Hepatocyte (in vitro differentiated cells): ENCODE measurements at regions not wholly inside any gene's neighbourhood (a gene's known extent, or its start where the extent isn't known, plus 50 kb on each side); places are given as distances from the start of the nearest gene placed in this dataset.

Experiments used
- DNase-seq: peaks from one replicate; pipeline ENCODE4 v3.0.0-alpha.2; 2016; ENCODE audit warnings: low spot score
- H2AFZ ChIP-seq: fragments of 200-600 bp; sonication (generic); 2 replicates; pipeline ENCODE4 v1.6.0; 2016; ENCODE audit warnings: antibody characterized with exemption, mild to moderate bottlenecking
- H3K27ac ChIP-seq: fragments of 200-600 bp; sonication (generic); 2 replicates; pipeline ENCODE4 v1.5.1; 2016; ENCODE audit warnings: mild to moderate bottlenecking
- H3K27me3 ChIP-seq: fragments of 200-600 bp; sonication (generic); 2 replicates; pipeline ENCODE4 v1.6.1; 2016
- H3K36me3 ChIP-seq: fragments of 200-600 bp; sonication (generic); replicated peaks from 2 replicates; pipeline ENCODE4 v1.5.1; 2016; ENCODE audit warnings: low read depth; ENCODE audit not compliant: insufficient read depth
- H3K4me1 ChIP-seq: fragments of 200-600 bp; sonication (generic); 2 replicates; pipeline ENCODE4 v1.5.1; 2016; ENCODE audit warnings: mild to moderate bottlenecking, moderate library complexity; ENCODE audit not compliant: insufficient read depth
- H3K4me2 ChIP-seq: fragments of 200-600 bp; sonication (generic); 2 replicates; pipeline ENCODE4 v1.6.0; 2016
- H3K4me3 ChIP-seq: fragments of 200-600 bp; sonication (generic); 2 replicates; pipeline ENCODE4 v1.5.1; 2016; ENCODE audit warnings: mild to moderate bottlenecking
- H3K79me2 ChIP-seq: fragments of 200-600 bp; sonication (generic); 2 replicates; pipeline ENCODE4 v1.6.0; 2017; ENCODE audit warnings: mild to moderate bottlenecking
- H3K9me2 ChIP-seq: fragments of 200-600 bp; sonication (generic); replicated peaks from 2 replicates; pipeline ENCODE4 v1.6.0; 2017; ENCODE audit warnings: mild to moderate bottlenecking; ENCODE audit not compliant: insufficient read depth
- H3K9me3 ChIP-seq: fragments of 200-600 bp; sonication (generic); 2 replicates; pipeline ENCODE4 v1.5.1; 2016; ENCODE audit warnings: low read depth, mild to moderate bottlenecking
- H4K20me1 ChIP-seq: fragments of 200-600 bp; sonication (generic); 2 replicates; pipeline ENCODE4 v1.6.0; 2016; ENCODE audit warnings: mild to moderate bottlenecking; ENCODE audit not compliant: insufficient read depth, poor library complexity, severe bottlenecking
- CTCF ChIP-seq: fragments of 200-600 bp; sonication (generic); IDR thresholded peaks from 2 replicates; pipeline ENCODE4 v1.5.1; 2016; ENCODE audit warnings: antibody characterized with exemption, mild to moderate bottlenecking; ENCODE audit not compliant: poor library complexity
- EZH2 ChIP-seq: fragments of 200-600 bp; sonication (generic); IDR thresholded peaks from 2 replicates; pipeline ENCODE4 v1.6.1; 2016; ENCODE audit warnings: antibody characterized with exemption, mild to moderate bottlenecking, borderline replicate concordance
- EZH2phosphoT487 ChIP-seq: fragments of 200-600 bp; sonication (generic); IDR thresholded peaks from one replicate; pipeline ENCODE4 v1.6.1; 2018; ENCODE audit warnings: antibody characterized with exemption, mild to moderate bottlenecking, low read depth, moderate library complexity; ENCODE audit not compliant: unreplicated experiment, severe bottlenecking
- WGBS: methylation state at CpG from one replicate; pipeline ENCODE4 v1.1.6; 2016; ENCODE audit warnings: low lambda C conversion rate; ENCODE audit errors: missing lambda C conversion rate; 5-methylcytosine and 5-hydroxymethylcytosine counted together

- Histone ChIP-seq H3K4me2 (no peak overlapping the region), H3K9me3 (no peaks in the 10 kb centered on the region), H3K27me3 (no peaks in the 10 kb centered on the region), H3K4me1 (no peaks in the 10 kb centered on the region), H2AFZ (no peak overlapping the region), H3K9me2 (no peaks in the 10 kb centered on the region), H3K4me3 (no peak overlapping the region), H3K79me2 (no peaks in the 10 kb centered on the region), H3K36me3 (no peaks in the 10 kb centered on the region), H4K20me1 (no peaks in the 10 kb centered on the region), H3K27ac (no peak overlapping the region)
- 74% methylated on average over 8 of the region's 8 CpGs for WGBS
- DNase-seq: no peak
- TF ChIP-seq EZH2 (no peak), CTCF (no peak), EZH2phosphoT487 (no peak)
Measured at GRCh38 chr7:36070230-36070629, 82.8 kb upstream of the EEPD1 start.

- H3K79me2 ChIP-seq: no peaks in the 10 kb centered on the region
- H3K4me2 ChIP-seq: no peak overlapping the region
- no peak overlapping the region for H2AFZ ChIP-seq
- H3K9me2 ChIP-seq: no peaks in the 10 kb centered on the region
- no peak overlapping the region for H3K27ac ChIP-seq
- no peak overlapping the region for H3K4me3 ChIP-seq
- no peak for DNase-seq
- H3K4me1 ChIP-seq: no peaks in the 10 kb centered on the region
- TF ChIP-seq EZH2phosphoT487: no peak
- TF ChIP-seq EZH2: no peak
- TF ChIP-seq CTCF: no peak
- 100% methylated on average over 1 of the region's 1 CpG for WGBS
- no peaks in the 10 kb centered on the region for H3K36me3 ChIP-seq
- no peaks in the 10 kb centered on the region for H3K9me3 ChIP-seq
- H3K27me3 ChIP-seq: no peaks in the 10 kb centered on the region
- H4K20me1 ChIP-seq: no peaks in the 10 kb centered on the region
Measured at GRCh38 chr7:36071605-36072004, 81.4 kb upstream of the EEPD1 start.

- Histone ChIP-seq H3K4me1 (no peaks in the 10 kb centered on the region), H3K79me2 (no peaks in the 10 kb centered on the region), H3K27me3 (no peaks in the 10 kb centered on the region), H3K9me3 (no peaks in the 10 kb centered on the region), H3K9me2 (no peaks in the 10 kb centered on the region), H3K4me2 (no peak overlapping the region), H3K27ac (no peak overlapping the region), H2AFZ (no peak overlapping the region), H3K4me3 (no peak overlapping the region), H4K20me1 (no peaks in the 10 kb centered on the region), H3K36me3 (no peaks in the 10 kb centered on the region)
- no peak for TF ChIP-seq CTCF
- DNase-seq: no peak
- WGBS: 79% methylated on average over 4 of the region's 4 CpGs
Measured at GRCh38 chr7:36072620-36073019, 80.4 kb upstream of the EEPD1 start.

- Histone ChIP-seq H3K9me2 (no peaks in the 10 kb centered on the region), H3K4me1 (no peaks in the 10 kb centered on the region), H3K79me2 (no peaks in the 10 kb centered on the region), H3K27ac (no peak overlapping the region), H2AFZ (no peak overlapping the region), H4K20me1 (no peaks in the 10 kb centered on the region), H3K4me3 (no peak overlapping the region), H3K27me3 (no peaks in the 10 kb centered on the region), H3K36me3 (no peaks in the 10 kb centered on the region), H3K9me3 (no peaks in the 10 kb centered on the region), H3K4me2 (no peak overlapping the region)
- TF ChIP-seq EZH2phosphoT487 (no peak), EZH2 (no peak), CTCF (no peak)
- no peak for DNase-seq
Measured at GRCh38 chr7:36075561-36075960, 77.5 kb upstream of the EEPD1 start.
